ENCODE measurements at regions not wholly inside any gene's neighbourhood (a gene's known extent, or its start where the extent isn't known, plus 50 kb on each side); places are given as distances from the start of the nearest gene placed in this dataset.
"Not testable (repeated sequence)": the region's sequence is repeated elsewhere in the genome, so short reads cannot be mapped to it uniquely, and the experiment has no call there.

DNA sequence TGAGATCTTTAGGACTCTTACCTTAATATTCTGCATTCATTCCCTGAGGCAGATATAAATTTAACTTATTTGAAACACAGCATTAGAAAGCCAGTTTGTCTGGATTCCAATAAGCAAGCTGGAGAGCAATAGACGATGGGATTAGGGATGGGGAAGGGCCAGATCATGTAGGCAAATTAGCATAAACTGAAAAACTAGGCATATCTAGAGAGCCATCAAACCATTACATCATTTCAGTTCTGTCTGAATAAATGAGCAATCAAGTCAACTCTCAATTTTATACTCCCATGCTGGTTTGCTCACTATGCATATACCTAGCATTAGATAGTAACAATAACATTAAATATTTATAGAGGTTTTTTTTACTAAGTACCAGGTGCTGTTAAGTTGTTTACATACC lies 583.6 kb upstream of the LRRN3 start:
- ATAC-seq (ENCODE audit: low FRiP score) (no peak), DNase-seq (ENCODE audit: low spot score) (no peak)
- TF ChIP-seq, protein P1, sequence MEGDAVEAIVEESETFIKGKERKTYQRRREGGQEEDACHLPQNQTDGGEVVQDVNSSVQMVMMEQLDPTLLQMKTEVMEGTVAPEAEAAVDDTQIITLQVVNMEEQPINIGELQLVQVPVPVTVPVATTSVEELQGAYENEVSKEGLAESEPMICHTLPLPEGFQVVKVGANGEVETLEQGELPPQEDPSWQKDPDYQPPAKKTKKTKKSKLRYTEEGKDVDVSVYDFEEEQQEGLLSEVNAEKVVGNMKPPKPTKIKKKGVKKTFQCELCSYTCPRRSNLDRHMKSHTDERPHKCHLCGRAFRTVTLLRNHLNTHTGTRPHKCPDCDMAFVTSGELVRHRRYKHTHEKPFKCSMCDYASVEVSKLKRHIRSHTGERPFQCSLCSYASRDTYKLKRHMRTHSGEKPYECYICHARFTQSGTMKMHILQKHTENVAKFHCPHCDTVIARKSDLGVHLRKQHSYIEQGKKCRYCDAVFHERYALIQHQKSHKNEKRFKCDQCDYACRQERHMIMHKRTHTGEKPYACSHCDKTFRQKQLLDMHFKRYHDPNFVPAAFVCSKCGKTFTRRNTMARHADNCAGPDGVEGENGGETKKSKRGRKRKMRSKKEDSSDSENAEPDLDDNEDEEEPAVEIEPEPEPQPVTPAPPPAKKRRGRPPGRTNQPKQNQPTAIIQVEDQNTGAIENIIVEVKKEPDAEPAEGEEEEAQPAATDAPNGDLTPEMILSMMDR (IDR thresholded peaks at IDR 0.05) = no peak

DNA sequence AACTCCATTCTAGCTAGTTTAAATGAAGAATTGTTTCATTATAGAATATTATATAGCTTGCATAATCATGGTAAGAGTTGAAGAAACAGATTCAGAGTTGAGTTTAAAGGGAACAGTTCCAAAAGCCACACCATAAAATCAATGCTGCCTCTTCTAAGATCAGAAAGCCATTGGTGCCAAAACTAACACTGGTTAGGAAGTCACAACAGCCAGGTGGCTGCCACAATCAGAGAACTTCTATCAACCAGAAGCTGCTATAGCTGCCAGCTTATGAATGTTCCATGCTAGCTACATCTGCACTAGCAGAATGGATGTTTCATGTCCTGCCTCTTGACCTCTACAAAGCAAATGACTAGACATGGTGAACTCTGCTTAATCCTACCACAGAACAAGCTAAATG lies 583.1 kb upstream of the LRRN3 start:
- DNase-seq (ENCODE audit: low spot score) (no peak), ATAC-seq (ENCODE audit: low FRiP score) (no peak)
- TF ChIP-seq, protein P1 (IDR thresholded peaks at IDR 0.05) = no peak

DNA sequence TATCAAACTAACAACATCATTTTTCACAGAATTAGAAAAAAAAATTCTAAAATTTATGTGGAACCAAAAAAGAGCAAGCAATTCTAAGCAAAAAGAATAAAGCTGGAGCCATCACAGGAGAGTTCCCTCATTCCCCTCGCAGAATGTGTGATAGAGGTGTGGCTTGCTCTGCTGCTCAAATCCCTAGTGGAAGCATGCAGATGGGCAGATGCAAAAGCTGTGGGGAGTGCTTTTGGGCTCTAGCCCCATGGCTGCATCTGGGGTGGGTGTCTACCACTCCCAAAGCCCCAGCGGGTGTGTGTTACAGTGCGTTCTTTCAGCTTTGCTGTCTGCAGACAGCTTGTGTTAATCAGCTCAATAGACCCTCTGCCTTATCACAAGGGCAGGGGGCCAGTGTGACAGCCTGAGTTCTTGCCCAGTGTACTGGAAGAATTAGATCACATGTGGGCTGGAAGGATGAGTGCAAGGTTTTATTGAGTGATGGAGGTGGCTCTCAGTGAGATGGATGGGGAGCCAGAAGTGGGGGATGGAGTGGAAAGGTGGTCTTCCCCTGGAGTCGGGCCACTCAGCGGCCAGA lies 575.9 kb upstream of the LRRN3 start:
- DNase-seq (ENCODE audit: low spot score); ATAC-seq (ENCODE audit: low FRiP score): not testable (repeated sequence)

DNA sequence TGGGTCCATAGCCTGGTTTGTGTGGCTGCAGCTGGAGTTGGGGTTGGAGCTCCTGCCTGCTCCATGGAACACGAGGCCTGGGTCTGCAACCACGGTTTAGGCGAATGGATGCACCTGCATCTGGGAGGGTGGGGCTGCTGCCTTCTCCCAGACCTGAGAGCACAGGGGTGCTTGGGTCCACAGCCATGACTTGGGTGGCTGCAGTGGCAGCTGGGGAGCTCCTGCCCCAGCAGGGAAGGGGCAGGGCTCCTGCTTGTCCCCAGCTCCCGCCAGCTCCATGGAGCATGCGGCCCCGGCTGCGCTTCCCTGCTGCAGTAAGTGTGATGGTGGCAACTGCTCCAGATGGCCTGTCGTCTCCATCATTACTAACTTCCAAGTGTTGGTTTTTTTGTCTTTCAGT lies 571.1 kb upstream of the LRRN3 start:
- ATAC-seq (ENCODE audit: low FRiP score) (no peak), DNase-seq (ENCODE audit: low spot score) (no peak)
- TF ChIP-seq, protein P1 (IDR thresholded peaks at IDR 0.05) = no peak

DNA sequence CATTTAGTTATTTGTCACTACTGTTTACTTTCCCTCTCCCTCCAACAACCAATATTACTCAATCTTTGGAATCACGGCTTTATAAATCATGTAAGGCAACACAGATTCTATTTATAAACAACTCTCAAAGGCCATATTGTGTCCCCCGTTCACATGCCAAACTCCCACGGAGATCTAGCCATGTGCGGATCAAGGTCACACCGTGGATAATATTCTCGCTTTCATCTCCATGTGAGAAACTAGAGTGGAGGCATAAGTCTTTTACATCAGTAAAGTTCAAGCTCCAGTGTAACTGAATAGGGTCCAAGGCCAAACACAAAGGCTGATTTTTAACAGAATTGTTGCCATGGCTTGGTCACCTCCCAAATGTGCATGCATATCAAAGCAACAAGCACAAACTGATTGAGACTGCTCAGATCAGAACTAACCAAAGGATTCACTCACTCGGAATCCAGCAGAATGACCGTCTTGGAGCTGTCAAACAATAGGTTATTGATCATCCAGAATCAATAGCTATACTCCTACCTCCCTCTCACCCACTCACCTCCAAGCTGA lies 569.5 kb upstream of the LRRN3 start:
- TF ChIP-seq, protein P1 (IDR thresholded peaks at IDR 0.05) = no peak
- DNase-seq (ENCODE audit: low spot score) = no peak
- ATAC-seq (ENCODE audit: low FRiP score) = no peak

DNA sequence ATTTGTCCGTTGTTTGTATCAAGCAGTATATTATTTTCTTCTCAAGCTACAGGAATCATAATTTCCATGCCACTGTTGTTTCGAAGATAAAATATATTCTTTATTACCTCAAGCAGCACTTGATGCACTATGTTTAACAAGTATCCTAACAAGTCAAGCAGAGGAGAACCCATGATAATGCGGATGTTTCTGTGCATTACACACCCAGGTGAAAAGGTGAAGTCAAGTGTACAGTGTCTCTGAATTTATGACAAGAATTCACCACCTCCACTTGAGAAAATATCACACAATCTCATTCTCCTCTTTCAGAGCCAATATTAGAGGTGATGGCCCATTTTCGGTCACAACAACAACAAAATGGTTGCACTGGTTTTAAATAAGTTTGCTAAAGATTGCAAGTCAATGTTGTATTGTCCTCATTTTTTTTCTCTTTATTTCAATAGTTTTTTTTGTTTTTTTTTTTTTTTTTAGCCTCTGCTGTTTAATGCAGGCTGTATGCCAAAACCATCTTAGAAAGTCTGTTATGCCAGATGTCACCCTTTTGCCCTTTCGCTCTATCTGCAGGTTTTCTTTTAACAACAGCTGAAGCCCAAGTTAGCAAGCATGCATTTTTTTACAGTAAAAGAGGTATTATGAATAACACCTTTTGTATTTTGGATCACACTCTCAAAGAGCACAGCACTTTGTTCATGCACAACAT lies 568.7 kb upstream of the LRRN3 start:
- ATAC-seq (ENCODE audit: low FRiP score) (no peak), DNase-seq (ENCODE audit: low spot score) (no peak)
- TF ChIP-seq, protein P1 (IDR thresholded peaks at IDR 0.05) = no peak

DNA sequence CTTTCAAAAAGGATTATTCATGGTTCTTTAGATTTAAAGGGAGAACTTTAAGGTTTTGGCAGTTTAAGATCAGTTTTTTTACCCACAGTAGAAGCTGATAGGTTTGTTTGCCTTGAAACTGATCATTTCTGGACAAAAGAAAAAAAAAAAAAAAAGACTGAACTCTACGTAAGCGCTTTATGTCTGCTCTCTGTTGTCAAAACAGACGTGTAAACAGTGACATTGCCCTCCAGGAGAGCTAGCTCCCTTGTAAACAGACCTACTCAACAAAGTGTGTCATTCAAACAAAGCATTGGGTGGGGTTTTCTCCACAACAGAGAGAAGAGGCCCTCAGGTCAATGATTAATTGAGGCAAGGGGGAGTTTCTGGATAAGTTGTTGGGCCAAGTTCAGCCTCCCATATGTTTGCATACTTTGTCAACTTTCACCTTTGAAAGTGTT lies 568.1 kb upstream of the LRRN3 start:
- DNase-seq (ENCODE audit: low spot score) = no peak
- TF ChIP-seq, protein P1 (IDR thresholded peaks at IDR 0.05) = no peak
- no peak for ATAC-seq (ENCODE audit: low FRiP score)
